Stimulated activated naive CD8-positive, alpha-beta T cell treated with anti-CD3 and anti-CD28 coated beads, Interleukin-15, Interleukin-2, amounts not matched to agents 100 ng/mL and 50 ng/mL, for 24 hours (primary cell): ENCODE measurements at regions not wholly inside any gene's neighbourhood (a gene's known extent, or its start where the extent isn't known, plus 50 kb on each side); places are given as distances from the start of the nearest gene placed in this dataset.

Source experiments
- H3K27ac Mint-ChIP-seq: one replicate; pipeline ENCODE4 v1.8.0; 2021; ENCODE audit warnings: mild to moderate bottlenecking, mixed read lengths
- H3K27me3 Mint-ChIP-seq: one replicate; pipeline ENCODE4 v1.8.0; 2021; ENCODE audit warnings: mixed read lengths
- H3K36me3 Mint-ChIP-seq: one replicate; pipeline ENCODE4 v1.8.0; 2021; ENCODE audit warnings: low read depth, mixed read lengths
- H3K4me1 Mint-ChIP-seq: one replicate; pipeline ENCODE4 v1.8.0; 2021; ENCODE audit warnings: low read depth, mixed read lengths
- H3K4me3 Mint-ChIP-seq: one replicate; pipeline ENCODE4 v1.8.0; 2021; ENCODE audit warnings: mild to moderate bottlenecking, mixed read lengths
- H3K9me3 Mint-ChIP-seq: one replicate; pipeline ENCODE4 v1.8.0; 2021; ENCODE audit warnings: mixed read lengths

- Mint-ChIP-seq H3K27me3 (peaks cover 4% of the 10 kb centered on the region), H3K36me3 (no peaks in the 10 kb centered on the region), H3K27ac (no peak overlapping the region), H3K4me1 (peaks cover 7% of the 10 kb centered on the region), H3K9me3 (no peaks in the 10 kb centered on the region), H3K4me3 (no peak overlapping the region)
Observed at GRCh38 chr15:91534235-91534634, 319.3 kb upstream of the SLCO3A1 start.

- no peak overlapping the region for H3K27ac Mint-ChIP-seq
- peaks cover 2% of the 10 kb centered on the region for H3K4me1 Mint-ChIP-seq
- no peaks in the 10 kb centered on the region for H3K9me3 Mint-ChIP-seq
- H3K36me3 Mint-ChIP-seq, result no peaks in the 10 kb centered on the region
- peaks cover 3% of the 10 kb centered on the region for H3K27me3 Mint-ChIP-seq
- H3K4me3 Mint-ChIP-seq, result no peak overlapping the region
Observed at GRCh38 chr15:91534976-91535375, 318.5 kb upstream of the SLCO3A1 start.

GRCh38 chr15:91535856-91536500 is 317.5 kb upstream of the SLCO3A1 start:
- Mint-ChIP-seq H3K27ac (no peak overlapping the region), H3K4me1 (no peaks in the 10 kb centered on the region), H3K9me3 (no peaks in the 10 kb centered on the region), H3K4me3 (no peak overlapping the region), H3K36me3 (no peaks in the 10 kb centered on the region), H3K27me3 (no peaks in the 10 kb centered on the region)

DNA sequence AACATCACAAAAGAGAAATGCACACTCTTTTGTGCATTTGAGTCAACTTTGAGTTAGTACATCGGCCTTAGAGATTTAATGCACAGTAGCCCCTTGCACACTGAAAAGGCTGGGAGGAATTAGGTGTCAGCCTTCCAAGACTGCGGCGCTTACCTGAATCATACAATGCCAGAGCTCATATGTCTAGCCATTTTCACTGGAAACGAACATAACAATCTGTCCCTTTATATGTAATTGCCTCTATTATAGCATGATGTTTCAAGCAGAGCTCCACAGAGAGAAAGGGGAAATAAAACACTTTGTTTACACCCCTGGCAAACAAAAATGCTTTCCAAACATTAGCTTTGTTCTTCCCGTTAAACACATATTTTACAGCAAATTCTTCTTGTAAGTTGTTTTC is 315.7 kb upstream of the SLCO3A1 start:
- Mint-ChIP-seq H3K4me3 (no peak overlapping the region), H3K4me1 (no peaks in the 10 kb centered on the region), H3K36me3 (no peaks in the 10 kb centered on the region), H3K9me3 (no peaks in the 10 kb centered on the region), H3K27me3 (no peaks in the 10 kb centered on the region), H3K27ac (no peak overlapping the region)

GRCh38 chr15:91538782-91539181 is 314.7 kb upstream of the SLCO3A1 start:
- no peaks in the 10 kb centered on the region for H3K36me3 Mint-ChIP-seq
- no peak overlapping the region for H3K27ac Mint-ChIP-seq
- H3K4me1 Mint-ChIP-seq, result no peaks in the 10 kb centered on the region
- no peaks in the 10 kb centered on the region for H3K27me3 Mint-ChIP-seq
- H3K4me3 Mint-ChIP-seq, result no peak overlapping the region
- no peaks in the 10 kb centered on the region for H3K9me3 Mint-ChIP-seq

DNA sequence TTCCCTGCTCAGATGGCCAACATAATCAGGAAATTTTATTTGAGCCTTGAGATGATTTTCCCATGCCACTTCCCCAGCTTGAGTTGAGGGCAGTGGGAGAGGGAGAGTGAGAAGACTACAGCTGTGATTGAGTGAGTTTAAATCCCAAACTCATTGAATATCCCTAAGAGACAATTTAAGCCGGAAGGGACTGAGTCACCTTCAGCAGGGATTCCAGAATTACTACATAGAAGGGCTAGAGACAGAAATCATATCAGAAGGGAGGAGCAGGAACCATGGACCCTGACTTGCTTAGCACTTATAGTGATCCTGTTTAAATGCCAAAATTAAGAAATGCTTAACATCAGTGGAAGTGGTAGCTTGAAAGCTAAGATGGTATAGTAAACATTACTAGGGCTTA is 312.2 kb upstream of the SLCO3A1 start:
- Mint-ChIP-seq H3K27me3 (no peaks in the 10 kb centered on the region), H3K36me3 (no peaks in the 10 kb centered on the region), H3K4me3 (no peak overlapping the region), H3K9me3 (no peaks in the 10 kb centered on the region), H3K27ac (no peak overlapping the region), H3K4me1 (no peaks in the 10 kb centered on the region)

DNA sequence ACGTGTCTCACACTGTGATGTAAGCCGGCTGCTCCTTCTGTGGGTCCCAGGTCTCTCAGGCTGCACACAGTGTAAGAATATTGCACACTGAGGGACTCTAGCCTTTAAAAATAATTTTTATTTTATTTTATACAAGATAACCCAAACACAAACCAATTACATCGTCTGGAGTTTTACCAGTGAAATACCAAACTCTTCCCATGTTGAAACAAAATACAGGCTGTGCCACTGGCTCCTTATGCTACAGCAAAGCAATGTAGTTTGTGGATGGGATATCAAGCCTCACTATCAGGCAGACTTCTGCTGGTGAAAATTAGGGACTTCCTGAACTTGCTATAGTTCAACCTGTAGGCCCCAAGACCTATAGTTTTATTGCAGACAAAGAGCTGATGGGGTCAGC is 311.3 kb upstream of the SLCO3A1 start:
- Mint-ChIP-seq H3K4me3 (no peak overlapping the region), H3K27me3 (no peaks in the 10 kb centered on the region), H3K9me3 (no peaks in the 10 kb centered on the region), H3K4me1 (no peaks in the 10 kb centered on the region), H3K27ac (no peak overlapping the region), H3K36me3 (no peaks in the 10 kb centered on the region)

DNA sequence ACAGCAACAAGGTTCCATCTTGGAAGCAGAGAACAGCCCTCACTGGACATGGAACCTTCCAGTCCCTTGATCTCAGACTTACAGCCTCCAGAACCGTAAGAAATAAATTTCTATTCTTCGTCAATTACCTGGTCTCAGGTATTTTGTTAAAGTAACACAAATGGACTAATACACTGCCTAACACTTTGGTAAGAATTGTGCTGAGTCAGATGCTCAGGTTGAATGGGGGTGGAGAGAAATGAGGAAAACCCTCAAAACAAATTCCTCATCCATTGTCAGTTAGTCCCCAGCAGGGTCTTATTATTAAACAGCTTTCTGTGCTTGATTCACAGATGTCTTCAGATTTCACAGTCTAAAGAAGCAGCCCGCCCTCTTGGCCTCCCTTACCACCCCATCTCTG is 306.2 kb upstream of the SLCO3A1 start:
- no peaks in the 10 kb centered on the region for H3K9me3 Mint-ChIP-seq
- no peaks in the 10 kb centered on the region for H3K36me3 Mint-ChIP-seq
- H3K4me1 Mint-ChIP-seq, result no peaks in the 10 kb centered on the region
- H3K27ac Mint-ChIP-seq, result no peak overlapping the region
- no peaks in the 10 kb centered on the region for H3K27me3 Mint-ChIP-seq
- no peak overlapping the region for H3K4me3 Mint-ChIP-seq

DNA sequence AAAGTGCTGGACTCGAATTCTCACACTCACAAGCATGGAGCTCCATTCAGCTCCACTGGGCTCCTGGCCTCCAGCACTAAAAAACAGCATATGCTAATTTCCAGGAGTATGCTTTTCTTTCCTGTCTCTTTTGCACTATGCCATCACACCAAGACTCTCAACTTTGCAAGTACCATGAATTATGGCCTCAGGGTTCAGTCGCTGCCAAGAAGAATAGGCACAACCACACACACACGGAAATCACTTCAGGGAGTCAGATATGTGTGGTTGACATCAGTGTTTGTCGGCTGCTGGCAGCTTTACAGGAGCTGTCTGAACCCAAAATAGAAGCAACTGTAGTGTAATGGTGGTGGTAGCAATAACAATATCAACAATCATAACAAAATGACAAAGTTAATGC is 305.0 kb upstream of the SLCO3A1 start:
- no peak overlapping the region for H3K27ac Mint-ChIP-seq
- no peaks in the 10 kb centered on the region for H3K9me3 Mint-ChIP-seq
- no peaks in the 10 kb centered on the region for H3K36me3 Mint-ChIP-seq
- no peaks in the 10 kb centered on the region for H3K27me3 Mint-ChIP-seq
- H3K4me3 Mint-ChIP-seq, result no peak overlapping the region
- no peaks in the 10 kb centered on the region for H3K4me1 Mint-ChIP-seq

GRCh38 chr15:91549581-91549980 is 303.9 kb upstream of the SLCO3A1 start:
- Mint-ChIP-seq H3K9me3 (no peaks in the 10 kb centered on the region), H3K27ac (no peak overlapping the region), H3K4me3 (no peak overlapping the region), H3K36me3 (no peaks in the 10 kb centered on the region), H3K27me3 (no peaks in the 10 kb centered on the region), H3K4me1 (no peaks in the 10 kb centered on the region)

DNA sequence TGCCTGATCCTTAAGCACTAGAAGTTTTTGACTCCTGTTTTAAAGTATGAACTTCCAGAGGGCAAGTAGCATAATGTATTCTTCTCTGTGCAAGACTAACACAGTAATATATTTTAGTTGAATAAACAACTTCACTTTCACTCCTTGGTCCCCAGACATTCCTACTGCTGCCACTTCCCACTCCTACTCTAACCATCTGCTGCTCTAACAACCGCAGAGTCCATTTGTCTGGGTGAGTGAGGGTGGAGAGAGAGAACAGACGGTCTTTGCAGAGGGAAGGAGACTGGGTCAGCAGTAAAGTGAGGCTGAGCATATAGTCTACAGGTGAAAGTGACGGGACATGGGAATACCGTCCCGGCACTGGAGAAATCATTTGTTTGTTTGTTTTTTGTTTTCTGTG is 301.0 kb upstream of the SLCO3A1 start:
- H3K27me3 Mint-ChIP-seq, result no peaks in the 10 kb centered on the region
- H3K9me3 Mint-ChIP-seq, result no peaks in the 10 kb centered on the region
- no peak overlapping the region for H3K4me3 Mint-ChIP-seq
- no peak overlapping the region for H3K27ac Mint-ChIP-seq
- no peaks in the 10 kb centered on the region for H3K4me1 Mint-ChIP-seq
- no peaks in the 10 kb centered on the region for H3K36me3 Mint-ChIP-seq

- H3K36me3 Mint-ChIP-seq, result no peaks in the 10 kb centered on the region
- H3K9me3 Mint-ChIP-seq, result no peaks in the 10 kb centered on the region
- no peaks in the 10 kb centered on the region for H3K27me3 Mint-ChIP-seq
- no peak overlapping the region for H3K4me3 Mint-ChIP-seq
- H3K4me1 Mint-ChIP-seq, result no peaks in the 10 kb centered on the region
- H3K27ac Mint-ChIP-seq, result no peak overlapping the region
Observed at GRCh38 chr15:91553196-91553854, 300.2 kb upstream of the SLCO3A1 start.

DNA sequence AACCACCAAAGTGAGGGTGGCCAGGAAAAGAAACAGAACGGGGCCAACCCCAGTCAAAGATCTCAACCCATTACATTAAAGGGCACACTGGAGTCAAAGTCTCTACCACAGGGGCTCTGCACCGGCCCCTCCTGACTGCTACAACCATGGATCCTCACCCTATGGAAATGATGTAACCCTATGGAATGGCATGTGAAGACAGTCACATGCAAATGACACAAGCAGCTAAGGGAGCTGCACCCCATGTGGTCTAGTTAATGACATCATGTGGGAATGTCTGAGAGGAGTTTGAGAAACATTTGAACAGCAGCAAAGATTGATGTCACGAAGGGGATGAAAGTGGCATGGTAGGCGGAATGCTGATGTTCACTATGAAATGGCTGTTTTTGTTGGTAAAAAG is 298.2 kb upstream of the SLCO3A1 start:
- H3K27me3 Mint-ChIP-seq, result peaks cover under 1% of the 10 kb centered on the region
- H3K36me3 Mint-ChIP-seq, result no peaks in the 10 kb centered on the region
- no peak overlapping the region for H3K4me3 Mint-ChIP-seq
- no peaks in the 10 kb centered on the region for H3K9me3 Mint-ChIP-seq
- no peak overlapping the region for H3K27ac Mint-ChIP-seq
- no peaks in the 10 kb centered on the region for H3K4me1 Mint-ChIP-seq

GRCh38 chr15:91556926-91557325 is 296.6 kb upstream of the SLCO3A1 start:
- no peak overlapping the region for H3K27ac Mint-ChIP-seq
- H3K9me3 Mint-ChIP-seq, result no peaks in the 10 kb centered on the region
- H3K4me1 Mint-ChIP-seq, result no peaks in the 10 kb centered on the region
- H3K4me3 Mint-ChIP-seq, result no peak overlapping the region
- H3K36me3 Mint-ChIP-seq, result no peaks in the 10 kb centered on the region
- H3K27me3 Mint-ChIP-seq, result peaks cover 3% of the 10 kb centered on the region

DNA sequence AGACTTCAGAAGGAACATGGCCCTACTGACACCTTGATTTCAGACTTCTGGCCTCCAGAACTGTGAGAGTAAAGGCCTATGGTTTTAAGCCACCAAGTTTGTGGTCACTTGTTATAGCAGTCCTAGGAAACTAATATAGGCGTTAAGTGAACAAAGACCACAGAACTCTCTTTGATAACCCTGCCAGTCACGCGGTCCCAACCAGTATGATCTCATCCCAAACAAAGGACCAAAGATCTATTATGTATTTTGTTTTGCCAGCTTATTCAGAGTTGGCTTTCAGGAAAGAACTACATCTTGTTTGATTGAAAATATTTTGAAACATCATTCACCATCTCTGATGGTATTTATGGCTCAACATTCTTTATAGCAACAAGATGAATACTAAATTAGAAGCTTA is 294.4 kb upstream of the SLCO3A1 start:
- H3K27ac Mint-ChIP-seq, result no peak overlapping the region
- peaks cover 3% of the 10 kb centered on the region for H3K27me3 Mint-ChIP-seq
- no peaks in the 10 kb centered on the region for H3K36me3 Mint-ChIP-seq
- H3K9me3 Mint-ChIP-seq, result no peaks in the 10 kb centered on the region
- no peak overlapping the region for H3K4me3 Mint-ChIP-seq
- no peaks in the 10 kb centered on the region for H3K4me1 Mint-ChIP-seq
